GM20000 (cell line): ENCODE measurements at regions not wholly inside any gene's neighbourhood (a gene's known extent, or its start where the extent isn't known, plus 50 kb on each side); places are given as distances from the start of the nearest gene placed in this dataset.

Experiments
- DNase-seq: peaks from one replicate; pipeline ENCODE4 v3.0.0; 2012; ENCODE audit warnings: low spot score
- TF ChIP-seq, protein P1 (sequence below): IDR thresholded peaks from 2 replicates; pipeline ENCODE4 v1.5.1; 2012; ENCODE audit warnings: mild to moderate bottlenecking, control low read depth; ENCODE audit errors: extremely low read depth, missing control alignments

DNA sequence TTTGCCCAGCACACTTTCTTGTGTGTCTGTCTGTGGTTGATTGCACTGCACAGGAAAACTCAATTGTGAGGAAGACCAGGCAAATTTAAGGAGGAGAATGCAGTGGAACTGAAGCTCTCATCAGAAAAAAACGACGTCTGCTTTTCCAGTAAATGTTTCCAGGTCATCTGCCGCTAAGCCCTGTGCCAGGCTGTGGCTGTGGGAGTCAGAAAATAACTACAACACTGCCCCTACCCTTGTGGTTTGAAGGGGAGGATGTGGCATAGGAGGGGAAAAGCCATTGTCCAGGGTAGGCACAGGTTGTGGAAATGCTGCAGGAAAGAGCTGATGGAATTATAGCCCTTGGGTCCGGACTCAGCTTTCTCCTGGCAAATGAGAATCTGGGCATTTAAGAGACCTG lies 259.7 kb upstream of the TMEM132C start:
- TF ChIP-seq, protein P1, sequence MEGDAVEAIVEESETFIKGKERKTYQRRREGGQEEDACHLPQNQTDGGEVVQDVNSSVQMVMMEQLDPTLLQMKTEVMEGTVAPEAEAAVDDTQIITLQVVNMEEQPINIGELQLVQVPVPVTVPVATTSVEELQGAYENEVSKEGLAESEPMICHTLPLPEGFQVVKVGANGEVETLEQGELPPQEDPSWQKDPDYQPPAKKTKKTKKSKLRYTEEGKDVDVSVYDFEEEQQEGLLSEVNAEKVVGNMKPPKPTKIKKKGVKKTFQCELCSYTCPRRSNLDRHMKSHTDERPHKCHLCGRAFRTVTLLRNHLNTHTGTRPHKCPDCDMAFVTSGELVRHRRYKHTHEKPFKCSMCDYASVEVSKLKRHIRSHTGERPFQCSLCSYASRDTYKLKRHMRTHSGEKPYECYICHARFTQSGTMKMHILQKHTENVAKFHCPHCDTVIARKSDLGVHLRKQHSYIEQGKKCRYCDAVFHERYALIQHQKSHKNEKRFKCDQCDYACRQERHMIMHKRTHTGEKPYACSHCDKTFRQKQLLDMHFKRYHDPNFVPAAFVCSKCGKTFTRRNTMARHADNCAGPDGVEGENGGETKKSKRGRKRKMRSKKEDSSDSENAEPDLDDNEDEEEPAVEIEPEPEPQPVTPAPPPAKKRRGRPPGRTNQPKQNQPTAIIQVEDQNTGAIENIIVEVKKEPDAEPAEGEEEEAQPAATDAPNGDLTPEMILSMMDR, result no peak
- no peak for DNase-seq

DNA sequence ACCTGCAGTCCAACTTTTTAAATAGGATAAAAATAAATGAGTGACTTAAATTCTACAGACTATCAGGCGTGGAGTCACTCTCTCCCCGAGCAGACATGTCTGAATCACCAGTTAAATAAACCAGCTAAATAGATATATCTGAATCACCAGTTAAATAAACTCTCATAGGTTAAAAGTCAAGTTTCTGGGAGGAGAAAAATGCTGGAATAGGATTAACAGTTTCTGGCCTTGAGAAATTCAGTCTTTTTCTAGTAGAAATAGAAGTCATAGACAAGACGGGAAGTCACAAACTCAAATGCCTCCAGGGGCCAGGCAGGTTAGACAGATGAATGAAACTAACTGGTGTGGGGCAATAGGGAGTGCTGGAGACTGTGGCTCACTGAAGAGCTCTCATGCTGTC lies 258.6 kb upstream of the TMEM132C start:
- TF ChIP-seq, protein P1, result no peak
- no peak for DNase-seq

DNA sequence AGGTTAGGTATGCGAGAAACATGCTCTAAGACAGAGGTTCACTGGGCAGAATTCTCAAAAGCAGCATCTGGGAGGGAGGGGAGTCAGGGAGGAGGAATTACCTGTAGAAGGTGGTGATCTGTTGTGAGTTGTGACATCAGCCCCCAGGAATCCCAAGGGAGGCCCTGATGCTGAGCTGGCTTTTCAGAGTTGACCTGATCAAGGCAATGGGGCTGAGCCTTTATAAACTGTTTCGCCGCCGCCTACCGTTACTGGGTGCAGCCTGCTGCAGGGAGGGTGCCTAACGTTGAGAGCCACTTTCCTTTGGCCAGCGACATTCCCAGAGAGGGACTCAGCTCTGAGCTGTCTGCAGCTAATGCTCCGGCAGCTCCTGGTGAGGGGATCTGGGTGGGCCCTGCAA lies 257.9 kb upstream of the TMEM132C start:
- no peak for DNase-seq
- TF ChIP-seq, protein P1, result no peak

DNA sequence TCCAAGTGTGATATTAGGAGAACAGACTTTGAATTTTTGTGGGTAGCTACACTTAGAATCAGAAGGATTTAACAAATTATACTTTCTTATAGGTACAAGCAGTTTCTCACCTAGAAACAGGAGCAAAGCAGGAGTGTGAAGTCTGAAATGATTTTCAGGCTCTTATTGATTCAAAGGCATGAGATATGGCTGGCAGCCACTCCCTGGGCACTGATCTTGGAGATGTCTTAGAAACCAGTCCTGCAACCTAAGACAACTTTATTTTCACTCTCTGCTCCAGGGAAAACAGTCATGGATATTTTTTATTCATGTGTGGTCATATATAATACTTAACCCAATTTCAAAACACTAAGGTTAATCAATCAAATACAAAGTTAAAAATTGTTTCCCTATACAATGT lies 254.9 kb upstream of the TMEM132C start:
- TF ChIP-seq, protein P1, result no peak
- DNase-seq, result no peak

DNA sequence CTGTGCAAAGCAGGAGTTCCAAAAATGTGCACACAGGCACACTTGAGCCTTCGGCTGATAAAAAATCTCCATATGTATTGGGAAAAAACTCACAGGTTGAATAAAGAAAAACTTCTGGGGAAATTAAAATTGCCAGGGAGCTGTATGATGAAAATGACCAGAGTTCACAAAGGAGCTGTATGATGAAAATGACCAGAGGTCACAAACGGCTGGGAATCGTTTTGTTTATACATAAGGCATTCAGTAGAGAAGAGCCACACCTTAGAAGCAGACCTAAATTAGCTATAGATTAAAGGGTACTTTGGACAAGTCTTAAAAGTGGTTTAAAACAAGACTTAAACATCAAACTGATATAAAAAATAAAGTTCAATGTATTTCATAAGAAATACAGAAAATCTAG lies 251.7 kb upstream of the TMEM132C start:
- DNase-seq, result no peak
- TF ChIP-seq, protein P1, result no peak

DNA sequence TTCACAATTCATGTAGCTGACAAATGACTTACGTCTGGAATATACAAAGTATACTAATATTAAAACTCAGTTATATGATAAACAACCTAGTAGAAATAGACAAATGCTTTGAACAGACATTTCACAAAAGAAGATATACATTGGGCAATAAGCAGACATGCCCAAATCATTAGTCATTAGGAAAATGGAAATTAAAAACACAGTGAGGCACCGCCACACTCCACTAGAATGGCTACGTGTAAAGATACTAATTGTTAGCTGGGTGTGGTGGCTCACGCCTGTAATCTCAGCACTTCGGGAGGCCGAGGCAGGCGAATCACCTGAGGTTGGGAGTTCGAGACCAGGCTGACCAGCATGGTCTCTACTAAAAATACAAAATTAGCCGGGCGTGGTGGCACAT lies 248.9 kb upstream of the TMEM132C start:
- DNase-seq, result no peak
- TF ChIP-seq, protein P1, result no peak

DNA sequence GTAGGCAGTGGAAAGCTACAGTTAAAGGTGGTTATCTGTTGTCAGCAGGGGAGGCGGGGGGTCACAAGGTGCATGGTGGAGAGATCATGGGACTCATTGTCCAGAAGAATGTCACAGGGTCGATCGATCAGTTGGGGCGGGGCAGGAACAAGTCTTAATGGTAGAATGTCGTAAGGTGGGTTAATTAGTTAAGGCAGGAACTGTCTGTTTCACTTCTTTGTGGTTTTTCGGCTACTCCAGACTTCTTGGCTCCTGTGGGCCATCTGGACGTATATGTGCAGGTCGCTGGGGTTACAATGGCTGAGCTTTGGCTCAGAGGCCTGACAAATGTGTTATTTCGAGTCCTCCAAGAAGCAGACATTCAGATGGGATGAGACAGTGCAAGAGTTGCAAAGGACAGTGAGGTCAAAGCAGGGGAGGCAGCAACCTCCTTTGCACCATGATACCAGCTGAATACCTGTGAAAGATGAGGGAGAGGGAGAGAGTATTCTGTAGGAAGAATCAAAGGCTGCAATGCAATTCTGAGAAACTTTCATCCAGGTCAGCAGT lies 246.9 kb upstream of the TMEM132C start:
- TF ChIP-seq, protein P1, result no peak
- DNase-seq, result no peak
